DOHH2 (cell line): ENCODE measurements at regions not wholly inside any gene's neighbourhood (a gene's known extent, or its start where the extent isn't known, plus 50 kb on each side); places are given as distances from the start of the nearest gene placed in this dataset.

Experiments
- CTCF ChIP-seq: fragments of 200-600 bp; sonication (generic); IDR thresholded peaks from one replicate; pipeline ENCODE4 v1.5.1; 2014; ENCODE audit warnings: antibody characterized with exemption, mild to moderate bottlenecking, low read depth, low read length; ENCODE audit not compliant: poor library complexity, severe bottlenecking
- EZH2phosphoT487 ChIP-seq: fragments of 200-600 bp; sonication (generic); IDR thresholded peaks from 2 replicates; pipeline ENCODE4 v1.6.1; 2017; ENCODE audit warnings: borderline replicate concordance, mild to moderate bottlenecking, antibody characterized with exemption, low read length, moderate library complexity, mixed read lengths

GRCh38 chr9:8136477-8136876, 336.9 kb upstream of the DMAC1 start:
- no peak for TF ChIP-seq CTCF
- TF ChIP-seq EZH2phosphoT487, result no peak
